ENCODE measurements at regions not wholly inside any gene's neighbourhood (a gene's known extent, or its start where the extent isn't known, plus 50 kb on each side); places are given as distances from the start of the nearest gene placed in this dataset.
"Not testable (repeated sequence)": the region's sequence is repeated elsewhere in the genome, so short reads cannot be mapped to it uniquely, and the experiment has no call there.

GRCh38 chr3:61387817-61388216 is 136.6 kb upstream of the FHIT start:
- Histone ChIP-seq H3K4me1 (no peaks in the 10 kb centered on the region), H3K27ac (no peak overlapping the region), H3K9me3 (peaks cover 0 to 12% (median 0%) of the 10 kb centered on the region in 12 donors), H3K36me3 (no peaks in the 10 kb centered on the region), H3K4me3 (no peak overlapping the region), H3K27me3 (no peaks in the 10 kb centered on the region)
- no peak for TF ChIP-seq POLR2A (IDR thresholded peaks at IDR 0.05)
- TF ChIP-seq, protein P1, sequence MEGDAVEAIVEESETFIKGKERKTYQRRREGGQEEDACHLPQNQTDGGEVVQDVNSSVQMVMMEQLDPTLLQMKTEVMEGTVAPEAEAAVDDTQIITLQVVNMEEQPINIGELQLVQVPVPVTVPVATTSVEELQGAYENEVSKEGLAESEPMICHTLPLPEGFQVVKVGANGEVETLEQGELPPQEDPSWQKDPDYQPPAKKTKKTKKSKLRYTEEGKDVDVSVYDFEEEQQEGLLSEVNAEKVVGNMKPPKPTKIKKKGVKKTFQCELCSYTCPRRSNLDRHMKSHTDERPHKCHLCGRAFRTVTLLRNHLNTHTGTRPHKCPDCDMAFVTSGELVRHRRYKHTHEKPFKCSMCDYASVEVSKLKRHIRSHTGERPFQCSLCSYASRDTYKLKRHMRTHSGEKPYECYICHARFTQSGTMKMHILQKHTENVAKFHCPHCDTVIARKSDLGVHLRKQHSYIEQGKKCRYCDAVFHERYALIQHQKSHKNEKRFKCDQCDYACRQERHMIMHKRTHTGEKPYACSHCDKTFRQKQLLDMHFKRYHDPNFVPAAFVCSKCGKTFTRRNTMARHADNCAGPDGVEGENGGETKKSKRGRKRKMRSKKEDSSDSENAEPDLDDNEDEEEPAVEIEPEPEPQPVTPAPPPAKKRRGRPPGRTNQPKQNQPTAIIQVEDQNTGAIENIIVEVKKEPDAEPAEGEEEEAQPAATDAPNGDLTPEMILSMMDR (IDR thresholded peaks at IDR 0.05), result no peak
- DNase-seq, result no peak
- intact Hi-C loops (cut with DNase I), result no loop called here
- ATAC-seq, result no peak
- WGBS, 4 donors, result 69 to 85% (median 82%) methylated on average over 3 of the region's 3 CpGs

- DNase-seq, result peak in 1 of 5 donors; percentile 60
- intact Hi-C loops (cut with DNase I); H3K27me3 ChIP-seq; H3K36me3 ChIP-seq; H3K27ac ChIP-seq; ATAC-seq; H3K4me1 ChIP-seq; H3K4me3 ChIP-seq: not testable (repeated sequence)
- WGBS, 4 donors, result 92 to 98% (median 96%) methylated on average over 5 to 23 of the region's 23 CpGs
- peaks cover 0 to 28% (median 5%) of the 10 kb centered on the region in 12 donors for H3K9me3 ChIP-seq
Measured at GRCh38 chr3:61393480-61393947, 142.3 kb upstream of the FHIT start.

DNA sequence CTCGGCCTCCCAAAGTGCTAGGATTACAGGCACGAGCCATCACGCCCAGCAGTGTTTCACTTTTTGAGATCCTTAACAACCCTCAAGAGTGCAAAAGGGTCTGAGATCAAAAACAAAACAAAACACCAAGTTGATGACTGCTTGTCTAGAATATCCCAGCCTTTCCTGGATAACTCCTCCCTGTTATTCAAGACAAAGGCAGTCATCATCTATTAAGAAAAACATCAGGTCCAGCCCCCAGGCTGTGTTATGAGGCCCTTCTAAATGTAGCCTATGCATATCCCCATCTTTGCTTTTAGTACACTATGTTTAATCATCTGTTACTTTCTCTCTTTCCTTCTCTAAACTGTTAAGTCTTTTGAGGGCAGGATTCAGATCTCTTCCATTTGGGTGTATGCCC is 150.1 kb upstream of the FHIT start:
- DNase-seq, result no peak
- TF ChIP-seq, protein P1 (IDR thresholded peaks at IDR 0.05), result no peak
- no peak for TF ChIP-seq POLR2A (IDR thresholded peaks at IDR 0.05)
- intact Hi-C loops (cut with DNase I), result no loop called here
- Histone ChIP-seq H3K27me3 (no peaks in the 10 kb centered on the region), H3K4me3 (no peak overlapping the region), H3K9me3 (peaks cover 0 to 3% (median 0%) of the 10 kb centered on the region in 12 donors), H3K27ac (no peak overlapping the region), H3K36me3 (no peaks in the 10 kb centered on the region), H3K4me1 (no peaks in the 10 kb centered on the region)
- ATAC-seq, result no peak
- 80 to 91% (median 84%) methylated on average over 3 of the region's 3 CpGs for WGBS, 4 donors

GRCh38 chr3:61407397-61407796 is 154.0 kb upstream of the PTPRG start:
- intact Hi-C loops (cut with DNase I), result no loop called here
- Histone ChIP-seq H3K27me3 (no peaks in the 10 kb centered on the region), H3K4me1 (no peaks in the 10 kb centered on the region), H3K36me3 (no peaks in the 10 kb centered on the region), H3K9me3 (no peaks in the 10 kb centered on the region), H3K27ac (no peak overlapping the region), H3K4me3 (no peak overlapping the region)
- WGBS, 4 donors, result 96 to 100% (median 99%) methylated on average over 1 of the region's 1 CpG
- TF ChIP-seq, protein P1 (IDR thresholded peaks at IDR 0.05), result no peak
- no peak for TF ChIP-seq POLR2A (IDR thresholded peaks at IDR 0.05)
- ATAC-seq (no peak), DNase-seq (no peak)

GRCh38 chr3:61409638-61410037 is 151.7 kb upstream of the PTPRG start:
- Histone ChIP-seq H3K36me3 (no peaks in the 10 kb centered on the region), H3K27me3 (no peaks in the 10 kb centered on the region), H3K9me3 (no peaks in the 10 kb centered on the region), H3K4me1 (no peaks in the 10 kb centered on the region), H3K27ac (no peak overlapping the region), H3K4me3 (no peak overlapping the region)
- TF ChIP-seq, protein P1 (IDR thresholded peaks at IDR 0.05), result no peak
- TF ChIP-seq POLR2A (IDR thresholded peaks at IDR 0.05), result no peak
- WGBS, 4 donors, result 65 to 78% (median 71%) methylated on average over 3 of the region's 3 CpGs
- intact Hi-C loops (cut with DNase I), result no loop called here
- DNase-seq (no peak), ATAC-seq (no peak)

DNA sequence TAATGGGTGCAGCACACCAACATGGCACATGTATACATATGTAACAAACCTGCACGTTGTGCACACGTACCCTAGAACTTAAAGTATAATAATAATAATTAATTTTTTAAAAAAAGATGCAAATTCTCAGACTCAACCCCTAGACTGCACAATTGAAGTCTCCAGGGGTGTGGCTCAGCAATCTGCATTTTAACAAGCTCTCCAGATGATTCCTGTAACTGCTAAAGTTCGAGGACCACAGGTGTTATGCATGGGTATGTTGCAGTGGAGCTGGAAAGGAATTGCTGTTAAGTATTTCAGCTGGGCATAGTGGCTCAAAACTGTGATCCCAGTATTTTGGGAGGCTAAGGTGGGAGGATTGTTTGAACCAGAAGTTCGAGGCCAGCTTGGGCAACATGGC is 151.0 kb upstream of the PTPRG start:
- DNase-seq; H3K9me3 ChIP-seq; H3K27ac ChIP-seq; H3K4me3 ChIP-seq; H3K36me3 ChIP-seq; ATAC-seq; H3K4me1 ChIP-seq; H3K27me3 ChIP-seq; intact Hi-C loops (cut with DNase I): not testable (repeated sequence)
- 84 to 94% (median 87%) methylated on average over 4 of the region's 4 CpGs for WGBS, 4 donors
